22Rv1 (cell line): ENCODE measurements at regions not wholly inside any gene's neighbourhood (a gene's known extent, or its start where the extent isn't known, plus 50 kb on each side); places are given as distances from the start of the nearest gene placed in this dataset.

Source experiments
- CTCF ChIP-seq: fragments of 450-650 bp; IDR thresholded peaks from 2 replicates; pipeline ENCODE4 v1.5.1; 2017; ENCODE audit warnings: mild to moderate bottlenecking
- ZFX ChIP-seq: fragments of 450-650 bp; IDR thresholded peaks from 2 replicates; pipeline ENCODE4 v1.6.1; 2017; ENCODE audit warnings: antibody characterized with exemption, borderline replicate concordance

GRCh38 chr12:93244514-93245077 is 133.1 kb upstream of the NUDT4 start:
- TF ChIP-seq CTCF: no peak
- no peak for TF ChIP-seq ZFX
